CD14-positive monocyte (primary cell): ENCODE measurements at regions not wholly inside any gene's neighbourhood (a gene's known extent, or its start where the extent isn't known, plus 50 kb on each side); places are given as distances from the start of the nearest gene placed in this dataset.

Experiments
- DNase-seq, 3 donors: peaks; one replicate each; pipeline ENCODE4 v3.0.0-alpha.2; 2011 to 2022
- H2AFZ ChIP-seq: 2 replicates; pipeline ENCODE4 v1.6.0; 2012; ENCODE audit warnings: mild to moderate bottlenecking, low read depth, low read length, inconsistent platforms; ENCODE audit not compliant: insufficient read depth, poor library complexity, severe bottlenecking
- H3K27ac ChIP-seq, 2 donors: 1 replicate in 1 of 2; 2 replicates in 1 of 2; pipeline ENCODE4 v1.5.1; 2012 to 2013; ENCODE audit warnings: low read length in 2 of 2, control low read depth in 1 of 2, inconsistent platforms in 1 of 2, low read depth in 1 of 2, mild to moderate bottlenecking in 1 of 2
- H3K27me3 ChIP-seq, 2 donors: one replicate each; pipeline versions ENCODE4 v1.6.0 to v1.6.1; 2011 to 2013; ENCODE audit warnings: low read length in 2 of 2; ENCODE audit not compliant: control insufficient read depth in 2 of 2, insufficient read depth in 2 of 2
- H3K36me3 ChIP-seq, 2 donors: replicated peaks in 1 of 2; 1 replicate in 1 of 2; 2 replicates in 1 of 2; pipeline versions ENCODE4 v1.5.1 to v1.6.1; 2012 to 2013; ENCODE audit warnings: low read length in 2 of 2, control low read depth in 1 of 2, inconsistent platforms in 1 of 2, mild to moderate bottlenecking in 1 of 2; ENCODE audit not compliant: insufficient read depth in 2 of 2, control insufficient read depth in 1 of 2
- H3K4me1 ChIP-seq, 2 donors: 1 replicate in 1 of 2; 2 replicates in 1 of 2; pipeline versions ENCODE4 v1.5.1 to v1.6.1; 2012 to 2013; ENCODE audit warnings: low read length in 2 of 2, control low read depth in 1 of 2, inconsistent platforms in 1 of 2, mild to moderate bottlenecking in 1 of 2, moderate library complexity in 1 of 2; ENCODE audit not compliant: insufficient read depth in 2 of 2, control insufficient read depth in 1 of 2
- H3K4me2 ChIP-seq: replicated peaks from 2 replicates; pipeline ENCODE3; 2012; ENCODE audit warnings: low read length, moderate library complexity, mild to moderate bottlenecking; ENCODE audit not compliant: poor library complexity, severe bottlenecking; ENCODE audit errors: extremely low read depth
- H3K4me3 ChIP-seq, 3 experiments: fragments of 200-600 bp in 1 of 3; sonication (generic) in 1 of 3; replicated peaks in 1 of 3; 1 replicate in 2 of 3; 2 replicates in 1 of 3; pipeline ENCODE4 v1.5.1; 2011 to 2013; ENCODE audit warnings: low read length in 3 of 3, mild to moderate bottlenecking in 3 of 3, control low read depth in 2 of 3, low read depth in 2 of 3, inconsistent platforms in 1 of 3, moderate library complexity in 1 of 3
- H3K79me2 ChIP-seq: 2 replicates; pipeline ENCODE4 v1.6.0; 2012; ENCODE audit warnings: mild to moderate bottlenecking, control low read depth, inconsistent platforms, low read length, moderate library complexity; ENCODE audit not compliant: insufficient read depth
- H3K9ac ChIP-seq: 2 replicates; pipeline ENCODE4 v1.6.0; 2017; ENCODE audit warnings: low read length, mild to moderate bottlenecking; ENCODE audit not compliant: insufficient read depth, poor library complexity, severe bottlenecking
- H3K9me3 ChIP-seq, 2 donors: replicated peaks in 1 of 2; 1 replicate in 1 of 2; 2 replicates in 1 of 2; pipeline versions ENCODE4 v1.5.1 to v1.6.1; 2012 to 2013; ENCODE audit warnings: low read length in 2 of 2, control low read depth in 1 of 2; ENCODE audit not compliant: control insufficient read depth in 1 of 2, insufficient read depth in 1 of 2
- H4K20me1 ChIP-seq: 2 replicates; pipeline ENCODE4 v1.6.0; 2012; ENCODE audit warnings: mild to moderate bottlenecking, low read length, control low read depth, moderate library complexity; ENCODE audit not compliant: insufficient read depth
- H3K27ac Mint-ChIP-seq, 7 donors: one replicate each; pipeline ENCODE4 v1.8.0; 2020; ENCODE audit warnings: mild to moderate bottlenecking in 7 of 7, mixed read lengths in 7 of 7, moderate library complexity in 6 of 7, inconsistent platforms in 2 of 7
- H3K27me3 Mint-ChIP-seq, 3 donors: one replicate each; pipeline ENCODE4 v1.8.0; 2021 to 2022; ENCODE audit warnings: low read depth in 3 of 3, mild to moderate bottlenecking in 3 of 3, mixed read lengths in 3 of 3, moderate library complexity in 3 of 3, inconsistent platforms in 1 of 3
- H3K36me3 Mint-ChIP-seq, 2 donors: one replicate each; pipeline ENCODE4 v1.8.0; 2020; ENCODE audit warnings: mixed read lengths in 2 of 2, inconsistent platforms in 1 of 2, mild to moderate bottlenecking in 1 of 2
- H3K4me1 Mint-ChIP-seq: one replicate; pipeline ENCODE4 v1.8.0; 2020; ENCODE audit warnings: mild to moderate bottlenecking, mixed read lengths
- H3K4me3 Mint-ChIP-seq, 2 donors: one replicate each; pipeline ENCODE4 v1.8.0; 2020; ENCODE audit warnings: mild to moderate bottlenecking in 2 of 2, mixed read lengths in 2 of 2, moderate library complexity in 1 of 2
- H3K9me3 Mint-ChIP-seq, 7 donors: one replicate each; pipeline ENCODE4 v1.8.0; 2020 to 2022; ENCODE audit warnings: mixed read lengths in 7 of 7, mild to moderate bottlenecking in 6 of 7, moderate library complexity in 6 of 7, inconsistent platforms in 2 of 7
- CTCF ChIP-seq: fragments of 200-600 bp; IDR thresholded peaks from one replicate; pipeline ENCODE4 v1.8.0; 2022; ENCODE audit warnings: antibody characterized with exemption, mild to moderate bottlenecking
- WGBS: methylation state at CpG from one replicate; pipeline ENCODE4 v1.1.5; 2013; ENCODE audit warnings: missing lambda C conversion rate; ENCODE audit not compliant: insufficient coverage; 5-methylcytosine and 5-hydroxymethylcytosine counted together
- intact Hi-C, 2 donors: fragments of 100-400 bp; cut with micrococcal nuclease; formaldehyde crosslinking; loops; one replicate each; pipeline versions ENCODE4 v1.15.0 to v1.15.1; 2023

GRCh38 chr2:121038031-121038430, 247.0 kb downstream of the TFCP2L1 start:
- H3K27ac ChIP-seq: no peak overlapping the region

GRCh38 chr2:121038431-121038830, 246.6 kb downstream of the TFCP2L1 start:
- H3K79me2 ChIP-seq: no peaks in the 10 kb centered on the region
- no peak overlapping the region for H3K27ac Mint-ChIP-seq
- peaks cover 0 to 3% (median 0%) of the 10 kb centered on the region in 7 donors for H3K9me3 Mint-ChIP-seq
- no peak for TF ChIP-seq CTCF
- no peak overlapping the region for H3K4me2 ChIP-seq
- H3K4me3 Mint-ChIP-seq: no peak overlapping the region
- DNase-seq: no peak
- H3K4me3 ChIP-seq: no peak overlapping the region
- H3K9ac ChIP-seq: no peak overlapping the region
- WGBS: 91% methylated on average over 4 of the region's 5 CpGs
- no peaks in the 10 kb centered on the region for H3K9me3 ChIP-seq
- H3K27me3 Mint-ChIP-seq: peaks cover 6 to 8% (median 6%) of the 10 kb centered on the region in 3 donors
- no peaks in the 10 kb centered on the region for H4K20me1 ChIP-seq
- no peak overlapping the region for H2AFZ ChIP-seq
- H3K36me3 ChIP-seq: no peaks in the 10 kb centered on the region
- no peaks in the 10 kb centered on the region for H3K36me3 Mint-ChIP-seq
- H3K4me1 ChIP-seq: no peaks in the 10 kb centered on the region
- intact Hi-C loops: no loop called here
- no peak overlapping the region for H3K27ac ChIP-seq
- H3K4me1 Mint-ChIP-seq: no peaks in the 10 kb centered on the region
- H3K27me3 ChIP-seq: no peaks in the 10 kb centered on the region

More at GRCh38 chr2:121038031-121038430, 247.0 kb downstream of the TFCP2L1 start:
- H3K27me3 ChIP-seq: no peaks in the 10 kb centered on the region
- WGBS: 100% methylated on average over 2 of the region's 7 CpGs
- no peak overlapping the region for H3K9ac ChIP-seq
- TF ChIP-seq CTCF: no peak
- Mint-ChIP-seq H3K4me3 (no peak overlapping the region), H3K9me3 (peaks cover 0 to 3% (median 0%) of the 10 kb centered on the region in 7 donors), H3K27ac (no peak overlapping the region), H3K4me1 (no peaks in the 10 kb centered on the region), H3K27me3 (peaks cover 6 to 8% (median 6%) of the 10 kb centered on the region in 3 donors), H3K36me3 (no peaks in the 10 kb centered on the region)
- no peaks in the 10 kb centered on the region for H3K4me1 ChIP-seq
- H3K36me3 ChIP-seq: no peaks in the 10 kb centered on the region
- no peak for DNase-seq
- intact Hi-C loops: no loop called here
- no peaks in the 10 kb centered on the region for H3K79me2 ChIP-seq
- H3K4me2 ChIP-seq: no peak overlapping the region
- H3K9me3 ChIP-seq: no peaks in the 10 kb centered on the region
- no peak overlapping the region for H2AFZ ChIP-seq
- no peak overlapping the region for H3K4me3 ChIP-seq
- no peaks in the 10 kb centered on the region for H4K20me1 ChIP-seq
